Activated CD4-positive, alpha-beta T cell treated with anti-CD3 and anti-CD28 coated beads for 36 hours (primary cell): ENCODE measurements at regions not wholly inside any gene's neighbourhood (a gene's known extent, or its start where the extent isn't known, plus 50 kb on each side); places are given as distances from the start of the nearest gene placed in this dataset.
"Not testable (repeated sequence)": the region's sequence is repeated elsewhere in the genome, so short reads cannot be mapped to it uniquely, and the experiment has no call there.

Experiments
- ATAC-seq: fragments of 200-7000 bp; cut with Tn5 transposase; one replicate; pipeline ENCODE4 v1.10.0; 2021; ENCODE audit warnings: mild to moderate bottlenecking, moderate library complexity
- CTCF ChIA-PET: fragments of 350-600 bp; sonication (Branson Sonifier 250); formaldehyde crosslinking; loops from one replicate; lab custom pipeline; 2021; ENCODE audit warnings: antibody characterized with exemption; lab: Charles Lee
- POLR2A ChIA-PET: fragments of 350-600 bp; sonication (Branson Sonifier 250); formaldehyde crosslinking; loops from one replicate; lab custom pipeline; 2021; ENCODE audit warnings: antibody characterized with exemption, inconsistent platforms; lab: Charles Lee
- DNase-seq: peaks from one replicate; pipeline ENCODE4 v3.0.0-alpha.2; 2020
- H3K27ac Mint-ChIP-seq: one replicate; pipeline ENCODE4 v1.8.0; 2021; ENCODE audit warnings: mixed read lengths
- H3K27me3 Mint-ChIP-seq: one replicate; pipeline ENCODE4 v1.8.0; 2021; ENCODE audit warnings: mixed read lengths
- H3K36me3 Mint-ChIP-seq: one replicate; pipeline ENCODE4 v1.8.0; 2021; ENCODE audit warnings: low read depth, mixed read lengths
- H3K4me1 Mint-ChIP-seq: one replicate; pipeline ENCODE4 v1.8.0; 2021; ENCODE audit warnings: mixed read lengths
- H3K4me3 Mint-ChIP-seq: one replicate; pipeline ENCODE4 v1.8.0; 2021; ENCODE audit warnings: mild to moderate bottlenecking, moderate library complexity, mixed read lengths
- H3K9me3 Mint-ChIP-seq: one replicate; pipeline ENCODE4 v1.8.0; 2021; ENCODE audit warnings: low read depth, mixed read lengths
- intact Hi-C, 2 experiments: fragments of 100-400 bp; cut with DNase I in 1 of 2; cut with micrococcal nuclease in 1 of 2; formaldehyde crosslinking; loops; one replicate each; pipeline versions ENCODE4 v1.14.2 to v1.15.1; 2022 to 2024; cut with DNase I, micrococcal nuclease

DNA sequence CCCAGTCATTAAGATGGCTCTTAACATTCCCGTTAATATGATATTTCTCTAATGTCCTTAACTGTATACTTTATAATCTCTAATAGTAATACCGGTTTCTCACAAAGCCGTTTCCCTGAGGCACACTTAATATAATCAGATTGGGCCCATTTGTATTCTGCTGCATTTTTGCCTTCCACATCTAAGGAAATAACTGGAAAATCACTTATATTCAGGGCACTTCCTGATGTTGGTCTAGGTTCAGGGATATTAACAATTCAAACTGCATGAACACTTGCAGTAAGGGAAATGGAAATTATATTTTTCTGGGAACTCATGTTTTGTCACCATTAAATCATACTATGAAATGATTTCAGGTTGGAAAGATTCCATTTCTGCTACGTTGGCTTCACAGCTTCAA, 119.8 kb downstream of the TPR start:
- Mint-ChIP-seq H3K4me3 (no peak overlapping the region), H3K27me3 (peaks cover 8% of the 10 kb centered on the region), H3K9me3 (peaks cover 6% of the 10 kb centered on the region), H3K36me3 (no peaks in the 10 kb centered on the region), H3K27ac (no peak overlapping the region), H3K4me1 (no peaks in the 10 kb centered on the region)
- CTCF ChIA-PET = no interaction called here
- ATAC-seq = no peak
- DNase-seq = no peak
- POLR2A ChIA-PET = no interaction called here
- intact Hi-C loops = no loop called here

DNA sequence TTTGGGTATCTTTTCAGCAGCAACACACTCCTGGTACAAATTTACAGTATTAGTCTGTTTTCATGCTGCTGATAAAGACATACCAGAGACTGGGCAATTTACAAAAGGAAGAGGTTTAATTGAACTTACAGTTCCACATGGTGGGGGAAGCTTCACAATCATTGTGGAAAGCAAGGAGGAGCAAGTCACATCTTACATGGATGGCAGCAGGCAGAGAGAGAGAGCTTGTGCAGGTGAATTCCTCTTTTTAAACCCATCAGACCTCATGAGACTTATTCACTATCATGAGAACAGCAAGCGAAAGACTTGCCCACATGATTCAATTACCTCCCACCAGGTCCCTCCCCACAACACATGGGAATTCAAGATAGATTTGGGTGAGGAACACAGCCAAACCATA, 124.5 kb downstream of the TPR start:
- Mint-ChIP-seq H3K27ac (no peak overlapping the region), H3K27me3 (peaks cover 2% of the 10 kb centered on the region), H3K4me3 (no peak overlapping the region), H3K4me1 (no peaks in the 10 kb centered on the region), H3K9me3 (peaks cover 12% of the 10 kb centered on the region), H3K36me3 (no peaks in the 10 kb centered on the region)
- intact Hi-C loops = no loop called here
- ChIA-PET POLR2A (no interaction called here), CTCF (no interaction called here)
- DNase-seq = no peak
- ATAC-seq = no peak

GRCh38 chr1:186248608-186249007, 126.4 kb downstream of the TPR start:
- H3K27me3 Mint-ChIP-seq, POLR2A ChIA-PET, H3K4me3 Mint-ChIP-seq, H3K27ac Mint-ChIP-seq, ATAC-seq, CTCF ChIA-PET, DNase-seq, intact Hi-C loops, H3K36me3 Mint-ChIP-seq, H3K4me1 Mint-ChIP-seq: not testable (repeated sequence)
- peaks cover 12% of the 10 kb centered on the region for H3K9me3 Mint-ChIP-seq

- H3K4me1 Mint-ChIP-seq = no peaks in the 10 kb centered on the region
- no peak overlapping the region for H3K27ac Mint-ChIP-seq
- intact Hi-C loops = no loop called here
- POLR2A ChIA-PET = no interaction called here
- DNase-seq (peak; percentile 36), ATAC-seq (peak; percentile 33)
- H3K27me3 Mint-ChIP-seq = no peaks in the 10 kb centered on the region
- H3K4me3 Mint-ChIP-seq = no peak overlapping the region
- CTCF ChIA-PET = interaction anchor here (1.3 kb wide), 1 partner anchor 82 kb away, joined by 3 read pairs; no protein-coding TSS in a partner anchor
- no peaks in the 10 kb centered on the region for H3K36me3 Mint-ChIP-seq
- H3K9me3 Mint-ChIP-seq = peaks cover 2% of the 10 kb centered on the region
These were observed 130.2 kb downstream of the TPR start for GRCh38 chr1:186244825-186245224.
